HL-60 (cell line): ENCODE measurements at regions not wholly inside any gene's neighbourhood (a gene's known extent, or its start where the extent isn't known, plus 50 kb on each side); places are given as distances from the start of the nearest gene placed in this dataset.

Source experiments
- DNase-seq, 2 experiments: peaks; one replicate each; pipeline ENCODE4 v3.0.0-alpha.2; 2010 to 2020; ENCODE audit warnings: low read depth in 1 of 2, low spot score in 1 of 2
- H3K27ac ChIP-seq: fragments of 250-450 bp; sonication (Bioruptor Pico); replicated peaks from 2 replicates; pipeline ENCODE4 v1.5.1; 2020; ENCODE audit warnings: mild to moderate bottlenecking, moderate library complexity
- H3K27me3 ChIP-seq: fragments of 250-450 bp; sonication (Bioruptor Pico); 2 replicates; pipeline ENCODE4 v1.5.1; 2021; ENCODE audit warnings: mild to moderate bottlenecking, moderate library complexity; ENCODE audit not compliant: insufficient read depth, poor library complexity, severe bottlenecking
- H3K4me3 ChIP-seq: replicated peaks from 2 replicates; pipeline ENCODE4 v1.5.1; 2011; ENCODE audit warnings: mild to moderate bottlenecking, control low read depth, low read length; ENCODE audit not compliant: insufficient read depth
- GABPA ChIP-seq: IDR thresholded peaks from 2 replicates; pipeline ENCODE4 v1.6.1; 2012; ENCODE audit warnings: low read depth
- POLR2AphosphoS5 ChIP-seq: IDR thresholded peaks from 2 replicates; pipeline ENCODE4 v1.6.1; 2012; ENCODE audit warnings: low read depth
- SPI1 ChIP-seq: IDR thresholded peaks from 2 replicates; pipeline ENCODE4 v1.6.1; 2012; ENCODE audit warnings: low read depth, mild to moderate bottlenecking, borderline replicate concordance
- TF ChIP-seq, protein P1 (sequence below): IDR thresholded peaks from one replicate; pipeline ENCODE4 v1.5.1; 2011; ENCODE audit warnings: low read length, control low read depth, inconsistent platforms; ENCODE audit not compliant: insufficient read depth
- TF ChIP-seq, protein P2 (sequence below): IDR thresholded peaks from 2 replicates; pipeline ENCODE4 v1.6.1; 2012; ENCODE audit warnings: low read depth; ENCODE audit not compliant: insufficient replicate concordance

DNA sequence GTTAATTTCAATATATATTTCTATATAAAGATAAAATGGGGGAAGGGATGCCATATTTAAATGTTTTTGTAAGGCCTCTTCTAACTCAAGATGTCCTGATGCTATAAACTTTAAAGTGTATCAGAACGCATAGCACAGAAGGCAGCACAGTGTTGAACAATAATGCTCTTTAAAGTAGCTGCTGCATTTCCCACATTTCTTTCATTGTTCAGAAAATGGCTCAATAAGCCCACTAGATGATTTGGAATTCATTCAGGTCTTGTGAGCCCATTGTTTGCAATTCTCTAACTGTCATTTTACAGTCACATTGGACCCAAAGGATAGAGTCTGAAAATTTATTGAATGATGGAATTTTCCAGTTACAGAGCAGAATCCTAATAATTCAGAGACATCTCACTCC, 64.0 kb upstream of the PCED1B start:
- Histone ChIP-seq H3K27ac (no peak overlapping the region), H3K4me3 (no peak overlapping the region), H3K27me3 (no peaks in the 10 kb centered on the region)
- no peak for TF ChIP-seq SPI1
- TF ChIP-seq, protein P1, sequence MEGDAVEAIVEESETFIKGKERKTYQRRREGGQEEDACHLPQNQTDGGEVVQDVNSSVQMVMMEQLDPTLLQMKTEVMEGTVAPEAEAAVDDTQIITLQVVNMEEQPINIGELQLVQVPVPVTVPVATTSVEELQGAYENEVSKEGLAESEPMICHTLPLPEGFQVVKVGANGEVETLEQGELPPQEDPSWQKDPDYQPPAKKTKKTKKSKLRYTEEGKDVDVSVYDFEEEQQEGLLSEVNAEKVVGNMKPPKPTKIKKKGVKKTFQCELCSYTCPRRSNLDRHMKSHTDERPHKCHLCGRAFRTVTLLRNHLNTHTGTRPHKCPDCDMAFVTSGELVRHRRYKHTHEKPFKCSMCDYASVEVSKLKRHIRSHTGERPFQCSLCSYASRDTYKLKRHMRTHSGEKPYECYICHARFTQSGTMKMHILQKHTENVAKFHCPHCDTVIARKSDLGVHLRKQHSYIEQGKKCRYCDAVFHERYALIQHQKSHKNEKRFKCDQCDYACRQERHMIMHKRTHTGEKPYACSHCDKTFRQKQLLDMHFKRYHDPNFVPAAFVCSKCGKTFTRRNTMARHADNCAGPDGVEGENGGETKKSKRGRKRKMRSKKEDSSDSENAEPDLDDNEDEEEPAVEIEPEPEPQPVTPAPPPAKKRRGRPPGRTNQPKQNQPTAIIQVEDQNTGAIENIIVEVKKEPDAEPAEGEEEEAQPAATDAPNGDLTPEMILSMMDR: no peak
- no peak for TF ChIP-seq GABPA
- TF ChIP-seq, protein P2, sequence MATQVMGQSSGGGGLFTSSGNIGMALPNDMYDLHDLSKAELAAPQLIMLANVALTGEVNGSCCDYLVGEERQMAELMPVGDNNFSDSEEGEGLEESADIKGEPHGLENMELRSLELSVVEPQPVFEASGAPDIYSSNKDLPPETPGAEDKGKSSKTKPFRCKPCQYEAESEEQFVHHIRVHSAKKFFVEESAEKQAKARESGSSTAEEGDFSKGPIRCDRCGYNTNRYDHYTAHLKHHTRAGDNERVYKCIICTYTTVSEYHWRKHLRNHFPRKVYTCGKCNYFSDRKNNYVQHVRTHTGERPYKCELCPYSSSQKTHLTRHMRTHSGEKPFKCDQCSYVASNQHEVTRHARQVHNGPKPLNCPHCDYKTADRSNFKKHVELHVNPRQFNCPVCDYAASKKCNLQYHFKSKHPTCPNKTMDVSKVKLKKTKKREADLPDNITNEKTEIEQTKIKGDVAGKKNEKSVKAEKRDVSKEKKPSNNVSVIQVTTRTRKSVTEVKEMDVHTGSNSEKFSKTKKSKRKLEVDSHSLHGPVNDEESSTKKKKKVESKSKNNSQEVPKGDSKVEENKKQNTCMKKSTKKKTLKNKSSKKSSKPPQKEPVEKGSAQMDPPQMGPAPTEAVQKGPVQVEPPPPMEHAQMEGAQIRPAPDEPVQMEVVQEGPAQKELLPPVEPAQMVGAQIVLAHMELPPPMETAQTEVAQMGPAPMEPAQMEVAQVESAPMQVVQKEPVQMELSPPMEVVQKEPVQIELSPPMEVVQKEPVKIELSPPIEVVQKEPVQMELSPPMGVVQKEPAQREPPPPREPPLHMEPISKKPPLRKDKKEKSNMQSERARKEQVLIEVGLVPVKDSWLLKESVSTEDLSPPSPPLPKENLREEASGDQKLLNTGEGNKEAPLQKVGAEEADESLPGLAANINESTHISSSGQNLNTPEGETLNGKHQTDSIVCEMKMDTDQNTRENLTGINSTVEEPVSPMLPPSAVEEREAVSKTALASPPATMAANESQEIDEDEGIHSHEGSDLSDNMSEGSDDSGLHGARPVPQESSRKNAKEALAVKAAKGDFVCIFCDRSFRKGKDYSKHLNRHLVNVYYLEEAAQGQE: no peak
- TF ChIP-seq POLR2AphosphoS5: no peak
- DNase-seq: no peak

DNA sequence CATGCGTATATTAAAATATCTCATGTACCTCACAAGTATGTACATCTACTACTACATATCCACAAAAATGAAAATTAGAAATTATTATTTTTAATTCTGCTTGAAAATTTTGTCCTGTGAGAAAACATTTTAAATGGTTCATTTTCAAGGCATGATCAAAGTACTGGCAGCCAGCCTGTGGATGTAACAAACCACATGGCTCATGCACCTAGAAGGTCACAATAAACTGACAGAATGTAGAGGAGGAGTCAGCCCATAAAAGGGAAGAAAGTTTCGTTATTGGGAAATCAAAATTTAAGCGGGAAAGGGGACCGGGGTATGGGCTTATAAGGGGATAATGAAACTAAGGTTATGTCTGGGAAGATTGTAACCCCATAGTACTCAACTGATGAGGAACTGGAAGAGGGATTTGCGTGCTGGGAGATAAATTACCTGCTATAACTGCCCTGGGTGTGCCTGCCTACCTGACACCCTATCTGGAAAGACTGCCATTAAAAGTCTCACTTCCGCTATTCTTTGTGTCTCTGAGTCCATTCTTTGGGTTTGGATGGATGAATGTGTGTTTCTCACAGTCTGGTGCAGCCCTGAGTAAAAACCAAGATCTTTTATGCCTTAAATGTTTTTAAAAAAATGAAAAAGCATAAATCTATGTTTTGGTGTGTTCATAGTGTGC, 62.2 kb upstream of the PCED1B start:
- DNase-seq: no peak
- TF ChIP-seq SPI1 (no peak), POLR2AphosphoS5 (no peak), GABPA (no peak)
- TF ChIP-seq, protein P1: no peak
- TF ChIP-seq, protein P2: no peak
- Histone ChIP-seq H3K27me3 (no peaks in the 10 kb centered on the region), H3K4me3 (no peak overlapping the region), H3K27ac (no peak overlapping the region)

DNA sequence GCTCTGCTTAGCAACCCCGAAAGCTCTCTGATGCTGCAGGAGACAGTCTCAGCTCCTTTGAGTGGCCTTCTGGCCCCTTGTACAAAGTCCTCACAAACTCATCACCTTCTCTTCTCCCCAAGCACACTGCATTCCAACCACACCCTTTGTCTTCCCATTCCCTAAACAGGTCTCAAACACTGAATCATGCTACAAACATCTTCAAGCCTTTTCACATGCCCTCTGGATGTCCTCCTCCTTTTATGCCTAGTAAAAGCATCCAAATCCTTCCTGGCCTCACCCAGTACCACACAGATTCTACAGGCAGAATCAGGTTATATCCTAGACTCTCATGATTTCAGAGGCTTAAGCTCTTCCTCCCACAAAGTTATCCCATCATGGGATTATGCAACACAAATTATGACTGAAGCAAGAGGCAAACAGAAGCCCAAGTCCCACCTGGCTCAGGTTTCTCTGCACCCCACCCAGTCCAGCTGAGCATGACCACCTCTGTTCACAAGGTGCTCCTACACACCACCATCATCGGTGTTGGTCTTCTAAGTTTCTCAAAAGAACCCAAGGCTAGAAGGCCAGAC, 61.4 kb upstream of the PCED1B start:
- Histone ChIP-seq H3K4me3 (no peak overlapping the region), H3K27me3 (no peaks in the 10 kb centered on the region), H3K27ac (no peak overlapping the region)
- no peak for DNase-seq
- TF ChIP-seq GABPA (no peak), SPI1 (no peak), POLR2AphosphoS5 (no peak)
- TF ChIP-seq, protein P2: no peak
- TF ChIP-seq, protein P1: no peak
